HG03565 (cell line): ENCODE measurements at regions not wholly inside any gene's neighbourhood (a gene's known extent, or its start where the extent isn't known, plus 50 kb on each side); places are given as distances from the start of the nearest gene placed in this dataset.
"Not testable (repeated sequence)": the region's sequence is repeated elsewhere in the genome, so short reads cannot be mapped to it uniquely, and the experiment has no call there.

Experiments
- ATAC-seq: cut with Tn5 transposase; IDR thresholded peaks from one replicate; pipeline ENCODE4 v1.9.1; 2021; ENCODE audit warnings: mild to moderate bottlenecking, moderate library complexity; ENCODE audit not compliant: unreplicated experiment

- ATAC-seq = no peak
Observed at GRCh38 chr2:188787021-188787657, 187.0 kb upstream of the COL3A1 start.

DNA sequence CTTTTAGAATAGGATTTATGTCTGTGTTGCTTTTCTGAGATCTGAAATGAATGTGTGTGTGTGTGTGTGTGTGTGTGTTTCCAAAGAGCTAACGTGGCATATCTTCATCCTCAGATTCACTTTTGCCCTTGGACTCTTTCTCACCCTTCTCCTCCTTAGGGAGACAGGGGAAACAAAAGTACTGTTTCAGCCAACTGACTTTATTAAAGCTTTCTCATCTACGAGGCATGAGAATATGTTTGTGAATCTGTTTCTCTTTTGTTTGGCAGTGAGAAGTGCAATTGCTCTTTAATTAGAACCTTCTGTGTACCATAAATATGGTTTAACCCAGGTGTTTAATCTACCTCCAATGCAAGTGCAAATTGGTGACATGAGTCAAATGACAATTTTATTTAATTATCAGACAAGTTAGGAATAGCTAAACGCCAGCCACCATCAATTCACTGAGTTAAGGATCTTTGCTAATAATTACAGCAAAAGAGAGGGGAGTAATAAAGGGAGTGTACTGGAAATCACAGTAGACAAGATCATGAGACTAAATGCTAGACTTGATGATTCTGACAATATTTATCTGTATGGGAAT is 186.4 kb upstream of the COL3A1 start:
- no peak for ATAC-seq

- ATAC-seq = no peak
Observed at GRCh38 chr2:188788621-188789020, 185.6 kb upstream of the COL3A1 start.

GRCh38 chr2:188789951-188790350 is 184.2 kb upstream of the COL3A1 start:
- no peak for ATAC-seq

DNA sequence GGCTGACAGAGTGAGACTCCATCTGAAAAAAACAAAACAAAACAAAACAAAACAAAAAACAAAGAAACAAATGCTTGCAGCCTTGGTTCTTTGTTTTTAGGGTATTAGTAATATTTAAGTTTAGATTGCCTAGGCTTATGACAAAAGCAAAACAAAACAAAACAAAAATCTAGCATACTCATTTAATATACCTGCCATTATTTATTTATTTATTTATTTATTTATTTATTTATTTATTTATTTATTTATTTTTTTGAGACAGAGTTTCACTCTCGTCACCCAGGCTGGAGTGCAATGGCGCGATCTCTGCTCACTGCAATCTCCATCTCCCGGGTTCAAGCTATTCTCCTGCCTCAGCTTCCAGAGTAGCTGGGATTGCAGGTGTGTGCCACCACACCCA is 179.7 kb upstream of the COL3A1 start:
- ATAC-seq = not testable (repeated sequence)

DNA sequence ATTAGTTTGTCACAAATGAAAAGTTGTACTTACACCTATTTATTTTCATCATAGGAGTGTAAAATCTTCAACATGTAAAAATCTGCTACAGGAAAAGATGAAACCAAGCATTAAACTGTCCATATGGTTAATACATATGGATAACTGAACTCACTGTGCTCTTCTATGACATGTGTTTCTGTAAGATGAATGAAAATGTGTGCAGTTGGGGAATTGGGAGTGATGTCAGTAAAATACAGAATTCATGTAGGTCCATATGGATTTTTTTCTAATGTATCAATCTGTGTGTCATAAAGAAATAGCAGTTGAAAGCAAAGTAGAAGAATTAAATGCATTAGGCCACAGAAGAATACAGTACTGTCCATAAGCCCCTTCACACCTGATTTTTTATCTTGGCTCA is 178.4 kb upstream of the COL3A1 start:
- ATAC-seq = no peak

DNA sequence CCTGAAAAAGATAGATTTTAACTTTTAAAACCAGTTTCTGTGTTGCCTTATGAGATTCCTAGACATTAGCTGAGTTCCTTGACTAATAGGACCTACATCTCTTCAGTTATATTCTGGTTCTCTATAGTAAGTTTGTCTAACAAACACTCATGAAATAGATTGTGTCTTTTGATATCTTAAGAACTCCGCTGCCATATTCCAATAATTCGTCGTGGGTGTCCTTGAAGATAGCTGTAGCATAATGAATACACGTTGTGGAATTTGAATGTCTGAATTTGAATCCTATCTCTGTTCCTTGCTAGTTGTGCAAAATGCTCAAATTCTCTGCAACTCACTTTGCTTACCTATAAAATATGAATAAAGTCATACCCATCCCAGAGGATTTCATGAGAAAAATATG is 176.8 kb upstream of the COL3A1 start:
- no peak for ATAC-seq

DNA sequence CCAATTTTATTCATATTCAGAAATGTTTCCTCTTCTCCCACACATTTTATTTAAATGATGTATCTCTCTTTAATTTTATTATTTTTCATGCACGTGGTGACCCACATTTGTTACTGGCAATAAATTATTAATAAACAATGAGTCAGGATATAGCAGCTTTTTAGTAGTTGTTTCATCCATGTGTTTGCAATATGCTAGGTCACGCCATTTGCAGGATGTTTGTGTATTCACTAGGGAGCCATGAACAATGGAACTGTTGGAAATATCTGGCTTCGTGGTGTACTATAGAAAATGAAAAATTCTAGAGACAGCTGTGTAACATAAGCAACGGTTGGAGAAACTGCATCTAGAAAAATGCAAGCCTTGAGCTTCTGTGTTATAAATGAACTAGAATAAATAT is 176.0 kb upstream of the COL3A1 start:
- no peak for ATAC-seq

DNA sequence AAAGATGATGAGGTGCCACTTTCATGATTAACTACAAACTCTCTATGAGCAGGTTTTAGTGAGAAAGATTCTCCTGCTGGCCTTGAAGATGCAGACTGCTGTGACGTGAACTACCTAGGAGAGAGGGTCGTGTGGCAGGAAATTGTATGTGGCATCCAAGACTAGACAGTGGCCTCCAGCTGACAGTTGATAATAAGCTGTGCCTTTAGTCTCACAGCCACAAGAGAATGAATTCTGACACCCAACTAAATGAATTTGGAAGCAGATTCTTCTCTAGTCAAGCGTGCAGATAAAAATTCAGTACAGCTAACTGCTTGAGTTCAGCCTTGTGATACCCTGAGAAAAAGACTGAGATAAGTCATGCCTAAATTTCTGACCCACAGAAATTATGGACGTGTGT is 169.0 kb upstream of the COL3A1 start:
- no peak for ATAC-seq

- ATAC-seq = no peak
Observed at GRCh38 chr2:188808947-188809355, 165.2 kb upstream of the COL3A1 start.

DNA sequence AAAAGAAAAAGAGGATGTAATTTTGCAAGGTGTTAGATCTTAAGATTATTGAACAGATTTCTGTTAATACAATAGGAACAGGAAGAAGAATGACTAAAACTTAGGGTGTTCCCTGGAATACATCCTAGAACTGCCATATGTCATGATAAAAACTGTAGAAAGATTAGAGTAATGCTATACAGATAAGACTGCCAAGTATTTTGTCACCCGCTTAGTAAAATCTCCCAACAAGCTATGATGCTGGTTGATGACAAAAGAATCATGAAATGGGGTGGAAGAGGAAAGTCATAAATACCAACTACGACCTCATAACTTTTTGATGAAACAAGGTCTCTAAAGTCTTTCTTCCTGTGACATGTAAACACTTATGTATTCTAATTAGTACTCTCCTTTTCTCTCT is 163.6 kb upstream of the COL3A1 start:
- no peak for ATAC-seq

- no peak for ATAC-seq
Observed at GRCh38 chr2:188811522-188811921, 162.7 kb upstream of the COL3A1 start.

GRCh38 chr2:188813315-188813714 is 160.9 kb upstream of the COL3A1 start:
- no peak for ATAC-seq

DNA sequence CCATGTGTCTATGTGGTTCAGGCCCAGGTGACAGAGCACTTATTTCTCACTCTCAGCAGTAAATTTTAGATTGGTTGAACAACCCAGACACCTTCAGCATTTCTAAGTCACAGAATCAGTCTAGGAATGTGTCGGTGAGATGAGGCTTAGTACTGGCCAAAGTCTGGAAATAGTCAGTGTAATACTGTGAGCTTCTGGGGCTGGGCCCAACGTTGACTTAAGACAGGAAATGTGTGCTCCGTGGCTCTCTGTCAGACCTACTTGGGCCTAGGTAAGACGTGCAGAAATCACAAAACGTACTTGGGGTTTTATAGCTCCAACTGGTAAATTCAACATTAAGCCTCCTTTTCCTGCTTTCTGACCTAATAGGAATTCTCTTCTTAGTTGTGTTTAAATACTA is 160.3 kb upstream of the COL3A1 start:
- ATAC-seq = no peak

GRCh38 chr2:188819011-188819410 is 155.2 kb upstream of the COL3A1 start:
- ATAC-seq = no peak

DNA sequence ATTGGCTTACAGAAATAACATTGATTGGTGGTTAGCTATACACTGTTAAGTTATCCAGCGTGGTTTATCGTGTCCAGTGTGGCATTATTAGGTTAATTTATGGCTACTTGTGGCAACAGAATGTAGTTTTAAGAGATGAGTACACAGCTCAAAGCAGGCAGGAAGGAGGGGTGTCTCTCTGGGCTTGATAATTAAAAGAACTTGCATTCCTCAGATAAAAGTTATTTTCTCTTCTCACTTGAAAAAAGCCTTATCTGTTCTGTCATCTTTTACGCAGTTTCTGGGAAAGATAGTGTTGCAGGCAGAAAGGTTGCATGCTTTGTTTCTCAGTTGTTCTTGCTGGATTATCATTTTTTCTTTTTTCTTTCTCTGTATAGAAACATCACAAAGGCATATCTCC is 154.4 kb upstream of the COL3A1 start:
- ATAC-seq = no peak

DNA sequence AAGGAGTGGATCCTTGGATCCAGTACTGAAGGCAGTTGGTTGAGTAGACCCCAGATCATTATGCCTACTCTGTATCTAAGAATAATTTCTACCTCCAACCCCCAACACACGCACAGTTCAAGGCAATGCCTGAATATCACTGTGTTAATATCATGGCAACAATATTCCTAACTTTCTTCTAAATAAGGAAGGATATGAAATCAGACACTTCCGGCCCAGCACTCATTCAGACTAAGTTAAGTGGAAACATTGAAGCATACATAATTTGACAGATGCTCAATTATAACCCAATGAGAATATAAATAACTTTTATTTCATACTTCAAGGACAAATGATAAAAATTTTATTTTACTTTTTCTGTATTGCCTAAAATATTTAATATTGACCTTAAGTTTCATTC is 153.6 kb upstream of the COL3A1 start:
- ATAC-seq = no peak

DNA sequence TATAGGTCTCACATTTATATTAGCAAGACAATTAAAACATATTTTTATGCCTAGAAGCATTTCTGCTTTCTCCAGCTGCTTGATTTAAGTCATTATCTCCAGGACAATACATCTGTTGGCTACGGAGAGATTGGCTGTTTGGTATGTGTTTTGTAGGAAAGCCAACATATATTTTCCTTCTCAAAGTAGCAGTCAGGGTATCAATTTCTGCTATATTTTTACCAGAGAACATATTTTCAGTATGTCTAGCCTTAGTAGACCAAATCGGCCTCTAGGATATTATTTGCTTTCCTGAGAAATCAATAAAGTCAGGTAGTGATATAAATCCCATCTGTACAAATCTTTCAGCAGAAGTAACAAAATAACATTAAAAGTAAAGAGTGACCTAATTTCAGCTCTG is 150.0 kb upstream of the COL3A1 start:
- no peak for ATAC-seq

- ATAC-seq = no peak
Observed at GRCh38 chr2:188833331-188833730, 140.8 kb upstream of the COL3A1 start.

DNA sequence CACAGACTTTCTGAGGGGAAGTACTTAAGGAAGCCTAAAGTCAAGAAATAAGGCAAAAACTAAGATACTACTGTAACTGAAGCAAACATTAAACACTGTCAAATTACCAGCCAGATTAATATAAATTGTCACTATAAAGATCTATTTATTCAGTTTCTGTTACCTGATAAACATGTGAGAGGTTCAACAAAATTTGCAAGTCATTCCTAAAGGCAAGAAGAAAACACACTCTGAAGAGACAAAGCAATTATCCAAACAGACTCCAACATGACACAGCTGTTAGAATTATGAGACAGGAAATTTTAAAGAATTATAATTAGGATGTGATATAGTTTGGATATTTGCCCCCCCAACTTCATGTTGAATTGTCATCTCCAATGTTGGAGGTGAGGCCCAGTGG is 140.4 kb upstream of the COL3A1 start:
- ATAC-seq = no peak

DNA sequence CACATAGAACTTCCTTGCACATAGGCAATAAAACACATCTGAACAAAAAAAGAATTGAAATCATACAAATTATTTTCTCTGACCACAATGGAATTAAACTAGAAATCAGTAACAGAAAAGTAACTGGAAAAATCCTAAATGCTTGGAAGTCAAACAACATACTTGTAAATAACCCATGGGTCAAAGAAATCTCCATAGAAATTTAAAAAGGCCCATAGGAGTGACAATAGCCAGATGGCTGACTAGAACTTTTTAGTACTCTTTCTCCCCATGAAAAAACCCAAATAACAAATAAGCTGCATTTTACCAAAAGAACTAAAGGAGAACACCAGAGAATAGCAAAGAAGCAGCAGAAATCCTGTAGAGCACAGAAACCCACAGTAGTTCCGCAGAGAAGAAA is 139.2 kb upstream of the COL3A1 start:
- no peak for ATAC-seq

- no peak for ATAC-seq
Observed at GRCh38 chr2:188835821-188836220, 138.4 kb upstream of the COL3A1 start.

- no peak for ATAC-seq
Observed at GRCh38 chr2:188845692-188846091, 128.5 kb upstream of the COL3A1 start.
